ENCODE measurements at regions not wholly inside any gene's neighbourhood (a gene's known extent, or its start where the extent isn't known, plus 50 kb on each side); places are given as distances from the start of the nearest gene placed in this dataset.
"Not testable (repeated sequence)": the region's sequence is repeated elsewhere in the genome, so short reads cannot be mapped to it uniquely, and the experiment has no call there.

- H3K27ac ChIP-seq, result no peak overlapping the region
- TF ChIP-seq CTCF (IDR thresholded peaks at IDR 0.05), result no peak
Observed at GRCh38 chr14:22106700-22107697, 433.4 kb upstream of the OR4E1 start.

GRCh38 chr14:22105624-22106006 lies 432.0 kb upstream of the OR4E1 start:
- Histone ChIP-seq H3K27ac (no peak overlapping the region), H3K4me3 (no peak overlapping the region)
- DNase-seq (ENCODE audit: low spot score), result no peak
- TF ChIP-seq CTCF (IDR thresholded peaks at IDR 0.05), result no peak

More at GRCh38 chr14:22106700-22107697, 433.4 kb upstream of the OR4E1 start:
- no peak for DNase-seq (ENCODE audit: low spot score)
- H3K4me3 ChIP-seq, result no peak overlapping the region

GRCh38 chr14:22105006-22105623 lies 431.5 kb upstream of the OR4E1 start:
- TF ChIP-seq CTCF (IDR thresholded peaks at IDR 0.05), result no peak
- Histone ChIP-seq H3K27ac (no peak overlapping the region), H3K4me3 (no peak overlapping the region)
- DNase-seq (ENCODE audit: low spot score), result no peak

GRCh38 chr14:22100764-22101120 lies 427.1 kb upstream of the OR4E1 start:
- H3K27ac ChIP-seq; H3K4me3 ChIP-seq; DNase-seq (ENCODE audit: low spot score): not testable (repeated sequence)

GRCh38 chr14:22099942-22100763 lies 426.5 kb upstream of the OR4E1 start:
- DNase-seq (ENCODE audit: low spot score), result peak; percentile 75
- Histone ChIP-seq H3K27ac (no peak overlapping the region), H3K4me3 (no peak overlapping the region)
- TF ChIP-seq CTCF (IDR thresholded peaks at IDR 0.05), result no peak

- Histone ChIP-seq H3K4me3 (no peak overlapping the region), H3K27ac (no peak overlapping the region)
- no peak for TF ChIP-seq CTCF (IDR thresholded peaks at IDR 0.05)
- DNase-seq (ENCODE audit: low spot score), result no peak
Observed at GRCh38 chr14:22098435-22098834, 424.8 kb upstream of the OR4E1 start.
